ENCODE measurements at regions not wholly inside any gene's neighbourhood (a gene's known extent, or its start where the extent isn't known, plus 50 kb on each side); places are given as distances from the start of the nearest gene placed in this dataset.
"Not testable (repeated sequence)": the region's sequence is repeated elsewhere in the genome, so short reads cannot be mapped to it uniquely, and the experiment has no call there.

GRCh38 chr6:26720663-26721218 is 61.2 kb upstream of the ZNF322 start:
- H3K79me2 ChIP-seq (ENCODE audit: insufficient read depth, low read length); H3K4me2 ChIP-seq (ENCODE audit: low read depth, low read length, poor library complexity, severe bottlenecking); H3K9me2 ChIP-seq (replicated peaks; ENCODE audit: insufficient read depth, low read length); H3K9me3 ChIP-seq (ENCODE audit: insufficient read depth, low read length); H3K36me3 ChIP-seq (ENCODE audit: low read length); H3K9ac ChIP-seq (ENCODE audit: low read length); H3K27ac ChIP-seq (ENCODE audit: low read depth, low read length); H2AFZ ChIP-seq (ENCODE audit: low read depth, low read length, severe bottlenecking); H4K20me1 ChIP-seq (ENCODE audit: low read depth, low read length); H3K4me3 ChIP-seq (ENCODE audit: insufficient read depth, low read length, poor library complexity, severe bottlenecking); H3K27me3 ChIP-seq (ENCODE audit: low read length); H3F3A ChIP-seq (ENCODE audit: insufficient read depth): not testable (repeated sequence)

GRCh38 chr6:26730019-26730766 is 70.6 kb upstream of the ZNF322 start:
- H3K4me3 ChIP-seq (ENCODE audit: insufficient read depth, low read length, poor library complexity, severe bottlenecking); H3K79me2 ChIP-seq (ENCODE audit: insufficient read depth, low read length); H3K27ac ChIP-seq (ENCODE audit: low read depth, low read length); H3K9me3 ChIP-seq (ENCODE audit: insufficient read depth, low read length); H4K20me1 ChIP-seq (ENCODE audit: low read depth, low read length); H2AFZ ChIP-seq (ENCODE audit: low read depth, low read length, severe bottlenecking); H3K9me2 ChIP-seq (replicated peaks; ENCODE audit: insufficient read depth, low read length); H3K27me3 ChIP-seq (ENCODE audit: low read length); H3K36me3 ChIP-seq (ENCODE audit: low read length); H3F3A ChIP-seq (ENCODE audit: insufficient read depth); H3K9ac ChIP-seq (ENCODE audit: low read length); H3K4me2 ChIP-seq (ENCODE audit: low read depth, low read length, poor library complexity, severe bottlenecking): not testable (repeated sequence)

- not testable (repeated sequence) for H3K4me2 ChIP-seq (ENCODE audit: low read depth, low read length, poor library complexity, severe bottlenecking); H3K9me2 ChIP-seq (replicated peaks; ENCODE audit: insufficient read depth, low read length)
Observed at GRCh38 chr6:26734776-26735472, 75.4 kb upstream of the ZNF322 start.

GRCh38 chr6:26739811-26740210 is 80.3 kb upstream of the ZNF322 start:
- no peaks in the 10 kb centered on the region for H4K20me1 ChIP-seq (ENCODE audit: low read depth, low read length)

More at GRCh38 chr6:26734776-26735472, 75.4 kb upstream of the ZNF322 start:
- H4K20me1 ChIP-seq (ENCODE audit: low read depth, low read length); H3K4me3 ChIP-seq (ENCODE audit: insufficient read depth, low read length, poor library complexity, severe bottlenecking); H3F3A ChIP-seq (ENCODE audit: insufficient read depth); H3K9ac ChIP-seq (ENCODE audit: low read length); H3K36me3 ChIP-seq (ENCODE audit: low read length); H2AFZ ChIP-seq (ENCODE audit: low read depth, low read length, severe bottlenecking); H3K27me3 ChIP-seq (ENCODE audit: low read length); H3K9me3 ChIP-seq (ENCODE audit: insufficient read depth, low read length); H3K79me2 ChIP-seq (ENCODE audit: insufficient read depth, low read length); H3K27ac ChIP-seq (ENCODE audit: low read depth, low read length): not testable (repeated sequence)

GRCh38 chr6:26743157-26743821 is 83.7 kb upstream of the ZNF322 start:
- Histone ChIP-seq H2AFZ (ENCODE audit: low read depth, low read length, severe bottlenecking) (no peak overlapping the region), H4K20me1 (ENCODE audit: low read depth, low read length) (no peaks in the 10 kb centered on the region), H3K9me2 (replicated peaks; ENCODE audit: insufficient read depth, low read length) (no peaks in the 10 kb centered on the region), H3K4me3 (ENCODE audit: insufficient read depth, low read length, poor library complexity, severe bottlenecking) (no peak overlapping the region), H3K9me3 (ENCODE audit: insufficient read depth, low read length) (peaks cover 14% of the 10 kb centered on the region; the same call in 1 of the 2 replicates), H3K36me3 (ENCODE audit: low read length) (no peaks in the 10 kb centered on the region), H3K27me3 (ENCODE audit: low read length) (no peaks in the 10 kb centered on the region), H3K79me2 (ENCODE audit: insufficient read depth, low read length) (no peaks in the 10 kb centered on the region), H3K4me2 (ENCODE audit: low read depth, low read length, poor library complexity, severe bottlenecking) (no peak overlapping the region), H3K9ac (ENCODE audit: low read length) (no peak overlapping the region), H3K27ac (ENCODE audit: low read depth, low read length) (no peak overlapping the region), H3F3A (ENCODE audit: insufficient read depth) (no peaks in the 10 kb centered on the region)
- TF ChIP-seq EZH2phosphoT487 (conservative IDR thresholded peaks at IDR 0.05; ENCODE audit: low read length) (no peak), CTCF (IDR thresholded peaks at IDR 0.05; ENCODE audit: insufficient read depth, low read length, poor library complexity, severe bottlenecking) (no peak)

More at GRCh38 chr6:26739811-26740210, 80.3 kb upstream of the ZNF322 start:
- H3K9ac ChIP-seq (ENCODE audit: low read length), result no peak overlapping the region
- no peak overlapping the region for H2AFZ ChIP-seq (ENCODE audit: low read depth, low read length, severe bottlenecking)
- no peaks in the 10 kb centered on the region for H3K36me3 ChIP-seq (ENCODE audit: low read length)
- no peak for TF ChIP-seq EZH2phosphoT487 (conservative IDR thresholded peaks at IDR 0.05; ENCODE audit: low read length)
- peaks cover 14% of the 10 kb centered on the region; the same call in 1 of the 2 replicates for H3K9me3 ChIP-seq (ENCODE audit: insufficient read depth, low read length)
- no peaks in the 10 kb centered on the region for H3K27me3 ChIP-seq (ENCODE audit: low read length)
- no peak overlapping the region for H3K27ac ChIP-seq (ENCODE audit: low read depth, low read length)
- no peaks in the 10 kb centered on the region for H3F3A ChIP-seq (ENCODE audit: insufficient read depth)
- H3K9me2 ChIP-seq (replicated peaks; ENCODE audit: insufficient read depth, low read length), result no peaks in the 10 kb centered on the region
- no peak overlapping the region for H3K4me3 ChIP-seq (ENCODE audit: insufficient read depth, low read length, poor library complexity, severe bottlenecking)
- no peak overlapping the region for H3K4me2 ChIP-seq (ENCODE audit: low read depth, low read length, poor library complexity, severe bottlenecking)
- no peaks in the 10 kb centered on the region for H3K79me2 ChIP-seq (ENCODE audit: insufficient read depth, low read length)
